Activated CD8-positive, alpha-beta memory T cell treated with anti-CD3 and anti-CD28 coated beads for 1 hour (primary cell): ENCODE measurements at regions not wholly inside any gene's neighbourhood (a gene's known extent, or its start where the extent isn't known, plus 50 kb on each side); places are given as distances from the start of the nearest gene placed in this dataset.
"Not testable (repeated sequence)": the region's sequence is repeated elsewhere in the genome, so short reads cannot be mapped to it uniquely, and the experiment has no call there.

Experiments
- DNase-seq, 2 donors: peaks; one replicate each; pipeline ENCODE4 v3.0.0-alpha.2; 2020; ENCODE audit warnings: low read depth in 1 of 2; ENCODE audit errors: extremely low read depth in 1 of 2

DNA sequence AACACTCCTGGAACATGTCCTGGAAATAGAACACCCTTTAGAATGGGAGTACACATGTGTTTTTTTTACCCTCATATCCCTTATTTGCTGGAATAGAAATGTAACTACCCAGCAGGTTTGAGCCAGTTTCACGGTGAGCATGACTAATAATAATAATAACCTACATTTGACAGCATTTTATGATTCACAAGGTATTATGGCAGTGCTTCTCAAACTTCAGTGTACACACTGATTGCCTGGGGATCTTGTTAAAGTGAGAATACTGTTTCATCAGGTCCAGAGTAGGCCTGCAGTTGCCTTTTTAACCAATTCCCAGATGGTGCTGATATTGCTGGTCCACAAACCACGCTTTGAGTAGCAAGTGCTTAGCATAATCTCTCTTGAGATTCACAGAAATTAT lies 63.9 kb downstream of the NFKBIZ start:
- DNase-seq = no peak

- not testable (repeated sequence) for DNase-seq
Observed at GRCh38 chr3:101917761-101918160, 68.4 kb downstream of the NFKBIZ start.

GRCh38 chr3:101922151-101922725 lies 72.9 kb downstream of the NFKBIZ start:
- not testable (repeated sequence) for DNase-seq

DNA sequence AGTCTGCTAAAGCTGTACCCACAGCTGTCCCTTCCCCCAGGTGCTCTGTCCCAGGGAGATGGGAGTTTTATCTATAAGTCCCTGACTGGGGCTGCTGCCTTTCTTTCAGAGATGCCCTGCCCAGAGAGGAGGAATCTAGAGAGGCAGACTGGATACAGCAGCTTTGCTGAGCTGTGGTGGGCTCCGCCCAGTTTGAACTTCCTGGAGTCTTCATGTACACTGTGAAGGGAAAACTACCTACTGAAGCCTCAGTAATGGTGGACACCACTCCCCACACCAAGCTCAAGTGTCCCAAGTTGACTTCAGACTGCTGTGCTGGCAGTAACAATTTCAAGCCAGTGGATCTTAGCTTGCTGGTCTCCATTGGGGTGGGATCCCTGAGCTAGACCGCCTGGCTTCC lies 75.3 kb downstream of the NFKBIZ start:
- DNase-seq = not testable (repeated sequence)

GRCh38 chr3:101925124-101925523 lies 75.8 kb downstream of the NFKBIZ start:
- not testable (repeated sequence) for DNase-seq

GRCh38 chr3:101925564-101925963 lies 76.2 kb downstream of the NFKBIZ start:
- no peak for DNase-seq

DNA sequence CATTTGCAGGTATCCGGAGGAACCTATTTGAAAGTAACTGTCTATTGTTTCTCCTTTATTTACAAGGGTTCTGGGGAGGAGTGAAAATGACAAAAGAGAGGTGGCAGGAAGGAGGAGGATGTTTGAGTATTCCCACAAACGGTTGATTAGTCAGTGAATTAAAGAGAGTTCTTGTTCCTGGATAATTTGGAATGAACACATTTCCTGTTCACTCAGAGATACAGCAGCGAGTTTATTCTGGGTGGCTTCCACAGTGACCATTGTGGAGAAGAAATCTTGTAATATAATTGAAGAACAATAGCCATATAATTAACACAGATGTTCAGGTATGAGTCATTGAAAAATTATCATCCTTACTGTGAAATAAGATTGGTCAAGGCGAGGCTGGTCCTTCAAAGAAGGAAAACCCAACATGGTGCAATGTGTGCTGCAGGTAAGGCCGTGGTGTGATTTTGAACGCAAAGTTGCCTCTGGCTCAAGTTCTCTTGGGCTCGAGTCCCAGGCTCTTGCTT lies 77.3 kb downstream of the NFKBIZ start:
- DNase-seq = no peak

DNA sequence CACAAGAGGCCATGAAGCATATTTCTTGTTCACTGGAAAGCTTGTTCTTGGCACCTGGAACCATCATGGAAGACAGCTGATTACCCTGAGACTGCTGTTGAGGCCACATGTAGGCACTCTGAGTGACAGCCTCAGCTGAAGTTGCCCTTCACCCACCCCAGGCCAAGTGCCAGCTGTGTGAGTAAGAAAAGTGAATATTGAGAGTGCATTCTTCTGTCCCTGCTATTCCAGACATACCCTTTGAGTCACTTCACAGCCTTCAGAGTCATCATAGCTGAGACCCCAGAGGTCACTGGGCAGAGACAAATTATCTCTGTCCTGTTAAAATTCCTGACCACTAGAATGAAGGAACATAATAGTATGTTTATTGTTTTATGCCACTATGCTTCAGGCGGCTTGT lies 79.6 kb downstream of the NFKBIZ start:
- DNase-seq = no peak

DNA sequence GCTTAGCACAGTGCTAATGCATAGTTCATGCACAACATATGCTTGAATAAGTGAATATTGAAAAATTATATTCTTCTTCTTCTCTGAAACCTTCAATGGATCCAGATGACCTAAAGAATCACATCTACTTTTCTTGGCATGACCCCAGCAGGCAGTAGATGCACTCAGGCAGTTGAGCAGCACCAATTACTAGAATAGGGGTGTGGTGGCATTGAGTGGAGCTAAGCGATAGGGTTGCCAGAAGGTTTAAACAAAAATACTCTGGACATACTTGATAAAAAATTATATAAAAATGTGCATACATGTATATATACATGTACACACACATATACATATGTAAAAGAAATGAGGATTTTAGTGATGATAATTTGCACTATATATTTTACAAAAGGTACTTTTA lies 81.8 kb downstream of the NFKBIZ start:
- no peak for DNase-seq

DNA sequence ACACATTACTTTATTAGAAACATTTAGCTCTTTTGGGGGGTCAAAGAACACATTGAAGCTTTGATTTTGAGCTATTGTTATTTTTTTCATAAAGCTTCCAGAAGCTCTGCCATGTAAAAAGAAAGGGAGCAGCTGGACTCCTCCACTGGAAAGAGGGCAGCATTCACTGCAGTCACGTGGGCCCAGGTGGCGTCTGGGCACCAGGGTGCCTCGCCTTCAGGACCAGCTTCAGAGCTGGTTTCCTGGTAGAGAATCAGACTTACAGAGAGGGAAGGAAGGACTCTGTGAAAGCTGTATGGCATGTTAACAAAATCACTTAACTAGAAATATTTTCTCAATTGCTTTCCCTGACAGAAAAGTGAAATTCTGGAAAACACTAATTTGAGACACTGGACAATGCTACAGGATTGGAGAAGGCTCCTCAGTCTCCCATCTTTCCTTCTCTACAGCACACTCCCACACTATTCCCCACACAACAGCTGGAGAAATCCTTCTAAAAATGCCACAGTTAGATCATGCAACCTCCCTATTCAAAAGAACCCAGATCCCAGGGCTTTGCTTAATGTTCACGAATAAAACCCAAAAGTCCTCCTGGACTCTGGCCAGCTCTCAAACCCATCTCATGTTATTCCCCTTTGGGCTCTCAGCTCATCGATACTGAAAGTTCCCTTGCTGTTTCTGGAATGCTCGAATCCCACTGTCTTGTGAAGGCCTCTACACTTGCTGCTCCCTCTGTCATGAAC lies 83.2 kb downstream of the NFKBIZ start:
- no peak for DNase-seq

DNA sequence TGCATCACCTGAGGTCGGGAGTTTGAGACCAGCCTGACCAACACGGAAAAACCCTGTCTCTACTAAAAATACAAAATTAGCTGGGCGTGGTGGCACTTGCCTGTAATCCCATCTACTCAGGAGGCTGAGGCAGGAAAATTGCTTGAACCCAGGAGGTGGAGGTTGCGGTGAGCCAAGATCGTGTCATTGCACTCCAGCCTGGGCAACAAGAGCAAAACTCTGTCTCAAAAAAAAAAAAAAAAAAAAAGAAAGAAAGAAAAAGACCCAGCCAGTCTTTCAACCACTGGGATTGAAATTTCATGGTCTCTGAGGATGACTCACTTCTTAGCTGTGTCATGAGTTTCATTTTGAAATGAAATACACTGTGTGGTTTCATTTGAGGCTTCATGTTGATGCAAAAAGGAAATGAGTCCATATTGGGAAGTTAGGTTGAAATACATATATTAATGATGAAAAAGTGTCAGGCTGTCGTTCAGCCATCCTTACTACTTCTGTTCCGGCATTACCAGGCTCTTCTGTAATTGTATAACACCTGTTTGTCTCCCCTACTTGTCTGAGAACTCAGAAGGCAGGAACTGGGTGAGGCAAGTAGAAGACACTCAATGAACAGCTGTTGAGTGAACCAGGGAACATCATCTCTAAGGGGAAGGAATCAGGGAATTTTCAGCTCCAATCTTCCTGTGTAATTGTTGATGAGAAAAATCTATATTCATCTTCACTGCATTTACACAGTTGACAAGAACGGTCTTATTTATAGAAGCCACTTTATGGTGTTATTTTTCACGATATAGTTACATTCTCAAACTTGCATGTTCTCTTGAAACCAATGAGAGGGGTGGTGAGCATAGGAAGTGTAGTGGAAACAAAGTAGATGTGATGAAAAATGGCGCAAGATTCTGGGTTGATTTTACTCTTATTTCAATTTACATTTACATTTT lies 87.4 kb downstream of the NFKBIZ start:
- DNase-seq = no peak

DNA sequence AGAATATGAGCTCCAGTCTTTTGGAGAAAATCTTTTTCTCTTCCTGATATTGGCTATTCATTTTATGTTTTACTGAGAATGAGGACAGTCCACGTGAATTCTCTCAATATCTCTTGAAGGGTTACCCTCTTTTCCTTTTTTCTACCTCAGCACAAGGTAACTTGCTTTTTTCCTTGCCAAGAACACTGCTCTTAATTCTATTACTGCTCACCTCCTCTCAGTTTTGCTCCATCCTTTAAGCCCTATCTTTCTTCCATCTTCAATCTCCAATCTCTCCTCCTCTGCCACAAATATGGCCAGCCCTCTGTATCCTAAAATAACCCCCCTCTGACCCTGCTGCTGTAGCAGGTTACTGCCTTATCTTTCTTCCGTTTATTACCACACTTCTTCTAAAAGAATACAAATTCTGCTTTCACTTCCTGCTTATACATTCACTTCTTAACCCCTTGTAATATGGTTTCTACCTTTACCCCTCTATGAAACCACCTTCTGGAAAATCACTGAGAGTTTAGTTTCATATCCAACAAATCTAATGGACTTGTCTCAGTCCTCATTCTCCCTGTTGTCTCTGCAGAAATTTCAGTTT lies 89.0 kb downstream of the NFKBIZ start:
- no peak for DNase-seq

GRCh38 chr3:101939361-101940049 lies 90.2 kb downstream of the NFKBIZ start:
- DNase-seq = no peak

GRCh38 chr3:101940521-101941317 lies 91.4 kb downstream of the NFKBIZ start:
- no peak for DNase-seq

DNA sequence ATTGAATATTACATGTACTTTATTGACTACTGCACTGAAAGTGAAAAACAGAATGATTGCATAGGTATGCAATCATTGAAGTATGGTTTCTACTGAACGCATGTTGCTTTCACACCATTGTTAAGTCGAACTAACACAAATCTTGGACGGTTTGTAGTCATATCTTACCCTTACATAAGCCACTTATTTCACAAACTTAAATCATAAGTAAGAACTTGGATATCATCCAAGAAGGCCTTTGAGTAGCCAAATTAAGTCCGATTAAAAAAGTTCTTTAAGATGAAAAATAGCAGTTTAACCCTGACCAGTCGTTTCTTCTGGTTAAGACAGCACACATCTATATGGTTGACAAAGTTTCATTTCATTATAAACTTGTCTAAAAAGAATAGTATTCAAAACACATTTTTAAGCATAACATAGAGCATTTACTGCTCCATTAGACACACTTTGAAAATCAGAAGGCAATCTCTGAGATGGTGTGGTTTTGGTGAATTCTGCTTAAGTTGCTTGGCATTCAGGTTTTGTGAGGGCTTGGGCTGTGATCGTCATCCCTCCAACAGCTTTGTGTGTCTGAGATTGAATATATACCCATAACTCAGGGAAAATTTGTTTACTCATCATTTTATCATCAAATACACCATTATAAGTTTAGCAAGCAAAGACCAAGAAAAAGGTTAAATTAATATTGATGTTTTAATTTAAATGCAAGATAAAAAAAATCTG lies 92.2 kb downstream of the NFKBIZ start:
- no peak for DNase-seq

- DNase-seq = no peak
Observed at GRCh38 chr3:101942356-101942755, 93.0 kb downstream of the NFKBIZ start.

- no peak for DNase-seq
Observed at GRCh38 chr3:101943029-101943428, 93.7 kb downstream of the NFKBIZ start.

- DNase-seq = no peak
Observed at GRCh38 chr3:101944308-101944707, 95.0 kb downstream of the NFKBIZ start.

DNA sequence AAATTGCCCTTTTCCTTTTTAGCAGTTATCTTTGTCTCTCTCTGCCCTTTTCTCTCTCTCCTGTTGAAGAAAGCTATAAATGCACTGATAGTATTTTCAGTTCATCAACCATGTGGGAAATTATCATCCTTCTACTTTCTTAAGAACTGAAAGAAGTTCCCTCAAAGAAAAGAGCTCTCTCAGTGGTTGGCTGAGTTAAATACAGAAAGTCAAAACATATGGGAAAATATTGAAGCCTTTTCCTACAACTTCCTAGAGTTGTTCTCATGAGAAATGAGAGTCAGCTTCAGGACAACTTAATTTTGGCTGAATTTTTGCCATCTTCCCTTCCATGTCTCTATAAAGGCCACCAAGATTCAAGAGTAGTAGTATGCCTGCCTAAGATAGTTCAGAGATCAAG lies 96.7 kb downstream of the NFKBIZ start:
- no peak for DNase-seq
